ENCODE measurements at regions not wholly inside any gene's neighbourhood (a gene's known extent, or its start where the extent isn't known, plus 50 kb on each side); places are given as distances from the start of the nearest gene placed in this dataset.

DNA sequence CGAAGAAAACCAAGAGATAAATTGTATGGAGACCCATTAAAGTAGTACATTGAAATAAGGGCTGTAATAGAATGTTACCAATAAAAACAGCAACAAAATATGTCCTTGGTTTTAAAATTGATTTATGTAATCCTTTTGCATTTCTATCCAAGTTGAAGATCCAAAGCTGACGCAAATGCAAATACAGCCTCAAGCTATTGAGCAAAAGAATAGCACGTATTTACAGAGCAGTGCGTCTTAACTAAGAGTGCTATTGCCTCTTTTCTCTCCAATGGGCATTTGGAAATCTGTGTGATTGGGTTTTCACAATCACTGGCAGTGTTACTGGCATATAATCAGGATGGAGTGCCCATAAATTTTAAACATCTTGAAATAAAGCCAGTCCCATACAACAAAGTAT lies 417.4 kb downstream of the TLL1 start:
- TF ChIP-seq EGR1 (IDR thresholded peaks at IDR 0.05; ENCODE audit: low read depth in 2 of 2) (no peak), FOXA1 (IDR thresholded peaks at IDR 0.05) (no peak), HNF4A (conservative IDR thresholded peaks at IDR 0.05) (no peak), NR2F2 (IDR thresholded peaks at IDR 0.05) (no peak), FOXA2 (IDR thresholded peaks at IDR 0.05) (no peak), GABPA (IDR thresholded peaks at IDR 0.05 in 1 of 2, conservative IDR thresholded peaks at IDR 0.05 in 1 of 2) (no peak), TAF1 (conservative IDR thresholded peaks at IDR 0.05) (no peak), HNF4G (IDR thresholded peaks at IDR 0.05) (no peak), RXRA (IDR thresholded peaks at IDR 0.05) (no peak), SP1 (IDR thresholded peaks at IDR 0.05) (no peak), JUND (IDR thresholded peaks at IDR 0.05) (no peak), RAD21 (IDR thresholded peaks at IDR 0.05) (no peak)
- TF ChIP-seq, protein P1, sequence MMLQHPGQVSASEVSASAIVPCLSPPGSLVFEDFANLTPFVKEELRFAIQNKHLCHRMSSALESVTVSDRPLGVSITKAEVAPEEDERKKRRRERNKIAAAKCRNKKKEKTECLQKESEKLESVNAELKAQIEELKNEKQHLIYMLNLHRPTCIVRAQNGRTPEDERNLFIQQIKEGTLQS (IDR thresholded peaks at IDR 0.05): no peak
- TF ChIP-seq, protein P2, sequence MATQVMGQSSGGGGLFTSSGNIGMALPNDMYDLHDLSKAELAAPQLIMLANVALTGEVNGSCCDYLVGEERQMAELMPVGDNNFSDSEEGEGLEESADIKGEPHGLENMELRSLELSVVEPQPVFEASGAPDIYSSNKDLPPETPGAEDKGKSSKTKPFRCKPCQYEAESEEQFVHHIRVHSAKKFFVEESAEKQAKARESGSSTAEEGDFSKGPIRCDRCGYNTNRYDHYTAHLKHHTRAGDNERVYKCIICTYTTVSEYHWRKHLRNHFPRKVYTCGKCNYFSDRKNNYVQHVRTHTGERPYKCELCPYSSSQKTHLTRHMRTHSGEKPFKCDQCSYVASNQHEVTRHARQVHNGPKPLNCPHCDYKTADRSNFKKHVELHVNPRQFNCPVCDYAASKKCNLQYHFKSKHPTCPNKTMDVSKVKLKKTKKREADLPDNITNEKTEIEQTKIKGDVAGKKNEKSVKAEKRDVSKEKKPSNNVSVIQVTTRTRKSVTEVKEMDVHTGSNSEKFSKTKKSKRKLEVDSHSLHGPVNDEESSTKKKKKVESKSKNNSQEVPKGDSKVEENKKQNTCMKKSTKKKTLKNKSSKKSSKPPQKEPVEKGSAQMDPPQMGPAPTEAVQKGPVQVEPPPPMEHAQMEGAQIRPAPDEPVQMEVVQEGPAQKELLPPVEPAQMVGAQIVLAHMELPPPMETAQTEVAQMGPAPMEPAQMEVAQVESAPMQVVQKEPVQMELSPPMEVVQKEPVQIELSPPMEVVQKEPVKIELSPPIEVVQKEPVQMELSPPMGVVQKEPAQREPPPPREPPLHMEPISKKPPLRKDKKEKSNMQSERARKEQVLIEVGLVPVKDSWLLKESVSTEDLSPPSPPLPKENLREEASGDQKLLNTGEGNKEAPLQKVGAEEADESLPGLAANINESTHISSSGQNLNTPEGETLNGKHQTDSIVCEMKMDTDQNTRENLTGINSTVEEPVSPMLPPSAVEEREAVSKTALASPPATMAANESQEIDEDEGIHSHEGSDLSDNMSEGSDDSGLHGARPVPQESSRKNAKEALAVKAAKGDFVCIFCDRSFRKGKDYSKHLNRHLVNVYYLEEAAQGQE (IDR thresholded peaks at IDR 0.05): no peak
- TF ChIP-seq, protein P3, sequence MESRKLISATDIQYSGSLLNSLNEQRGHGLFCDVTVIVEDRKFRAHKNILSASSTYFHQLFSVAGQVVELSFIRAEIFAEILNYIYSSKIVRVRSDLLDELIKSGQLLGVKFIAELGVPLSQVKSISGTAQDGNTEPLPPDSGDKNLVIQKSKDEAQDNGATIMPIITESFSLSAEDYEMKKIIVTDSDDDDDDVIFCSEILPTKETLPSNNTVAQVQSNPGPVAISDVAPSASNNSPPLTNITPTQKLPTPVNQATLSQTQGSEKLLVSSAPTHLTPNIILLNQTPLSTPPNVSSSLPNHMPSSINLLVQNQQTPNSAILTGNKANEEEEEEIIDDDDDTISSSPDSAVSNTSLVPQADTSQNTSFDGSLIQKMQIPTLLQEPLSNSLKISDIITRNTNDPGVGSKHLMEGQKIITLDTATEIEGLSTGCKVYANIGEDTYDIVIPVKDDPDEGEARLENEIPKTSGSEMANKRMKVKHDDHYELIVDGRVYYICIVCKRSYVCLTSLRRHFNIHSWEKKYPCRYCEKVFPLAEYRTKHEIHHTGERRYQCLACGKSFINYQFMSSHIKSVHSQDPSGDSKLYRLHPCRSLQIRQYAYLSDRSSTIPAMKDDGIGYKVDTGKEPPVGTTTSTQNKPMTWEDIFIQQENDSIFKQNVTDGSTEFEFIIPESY (IDR thresholded peaks at IDR 0.05): no peak
- TF ChIP-seq, protein P4, sequence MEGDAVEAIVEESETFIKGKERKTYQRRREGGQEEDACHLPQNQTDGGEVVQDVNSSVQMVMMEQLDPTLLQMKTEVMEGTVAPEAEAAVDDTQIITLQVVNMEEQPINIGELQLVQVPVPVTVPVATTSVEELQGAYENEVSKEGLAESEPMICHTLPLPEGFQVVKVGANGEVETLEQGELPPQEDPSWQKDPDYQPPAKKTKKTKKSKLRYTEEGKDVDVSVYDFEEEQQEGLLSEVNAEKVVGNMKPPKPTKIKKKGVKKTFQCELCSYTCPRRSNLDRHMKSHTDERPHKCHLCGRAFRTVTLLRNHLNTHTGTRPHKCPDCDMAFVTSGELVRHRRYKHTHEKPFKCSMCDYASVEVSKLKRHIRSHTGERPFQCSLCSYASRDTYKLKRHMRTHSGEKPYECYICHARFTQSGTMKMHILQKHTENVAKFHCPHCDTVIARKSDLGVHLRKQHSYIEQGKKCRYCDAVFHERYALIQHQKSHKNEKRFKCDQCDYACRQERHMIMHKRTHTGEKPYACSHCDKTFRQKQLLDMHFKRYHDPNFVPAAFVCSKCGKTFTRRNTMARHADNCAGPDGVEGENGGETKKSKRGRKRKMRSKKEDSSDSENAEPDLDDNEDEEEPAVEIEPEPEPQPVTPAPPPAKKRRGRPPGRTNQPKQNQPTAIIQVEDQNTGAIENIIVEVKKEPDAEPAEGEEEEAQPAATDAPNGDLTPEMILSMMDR (IDR thresholded peaks at IDR 0.05; ENCODE audit: low read depth, low read length, missing input control): no peak
- Histone ChIP-seq H3K9ac (ENCODE audit: low read depth in 1 of 2, low read length in 2 of 2) (no peak overlapping the region), H3K36me3 (ENCODE audit: control insufficient read depth in 4 of 4, insufficient read depth in 3 of 4, low read depth in 1 of 4, low read length in 3 of 4) (no peaks in the 10 kb centered on the region), H3K9me3 (ENCODE audit: control insufficient read depth in 4 of 4, low read length in 3 of 4) (no peaks in the 10 kb centered on the region), H3K4me1 (ENCODE audit: control insufficient read depth in 4 of 4, insufficient read depth in 4 of 4, low read length in 3 of 4) (no peaks in the 10 kb centered on the region), H3K4me3 (ENCODE audit: low read depth in 1 of 3, low read length in 3 of 3) (no peak overlapping the region), H3K27me3 (ENCODE audit: control insufficient read depth in 4 of 4, insufficient read depth in 4 of 4, low read length in 3 of 4) (no peaks in the 10 kb centered on the region), H3K27ac (ENCODE audit: low read depth in 1 of 2, low read length in 2 of 2) (no peak overlapping the region)
- 58% methylated on average over 4 of the region's 4 CpGs for WGBS
- no peak for DNase-seq (ENCODE audit: low spot score)

DNA sequence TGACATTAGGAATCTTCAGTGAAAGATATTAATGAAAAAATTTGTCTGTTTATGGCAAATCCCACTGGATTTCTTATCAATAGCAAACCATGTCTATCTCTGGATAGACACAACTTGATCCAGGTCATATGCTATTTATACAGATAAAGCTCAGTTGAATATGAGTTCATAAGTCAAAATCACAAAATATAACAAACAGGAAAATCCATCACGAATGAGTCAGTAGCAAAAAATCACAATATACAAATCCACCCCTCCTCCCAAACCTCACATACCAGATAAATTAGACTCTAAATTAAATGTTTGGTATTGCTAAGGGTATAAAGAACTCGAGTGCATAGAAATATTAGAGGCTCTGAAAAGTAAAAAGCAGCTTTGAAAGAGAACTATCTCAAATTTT lies 420.5 kb downstream of the TLL1 start:
- Histone ChIP-seq H3K4me3 (ENCODE audit: low read depth in 1 of 3, low read length in 3 of 3) (no peak overlapping the region), H3K27ac (ENCODE audit: low read depth in 1 of 2, low read length in 2 of 2) (no peak overlapping the region), H3K27me3 (ENCODE audit: control insufficient read depth in 4 of 4, insufficient read depth in 4 of 4, low read length in 3 of 4) (no peaks in the 10 kb centered on the region), H3K36me3 (ENCODE audit: control insufficient read depth in 4 of 4, insufficient read depth in 3 of 4, low read depth in 1 of 4, low read length in 3 of 4) (no peaks in the 10 kb centered on the region), H3K9ac (ENCODE audit: low read depth in 1 of 2, low read length in 2 of 2) (no peak overlapping the region), H3K4me1 (ENCODE audit: control insufficient read depth in 4 of 4, insufficient read depth in 4 of 4, low read length in 3 of 4) (no peaks in the 10 kb centered on the region), H3K9me3 (ENCODE audit: control insufficient read depth in 4 of 4, low read length in 3 of 4) (no peaks in the 10 kb centered on the region)
- no peak for DNase-seq (ENCODE audit: low spot score)
- 30% methylated on average over 2 of the region's 2 CpGs for WGBS
- TF ChIP-seq, protein P2 (IDR thresholded peaks at IDR 0.05): no peak
- TF ChIP-seq, protein P4 (IDR thresholded peaks at IDR 0.05; ENCODE audit: low read depth, low read length, missing input control): no peak
- TF ChIP-seq FOXA1 (IDR thresholded peaks at IDR 0.05) (no peak), FOXA2 (IDR thresholded peaks at IDR 0.05) (no peak), TAF1 (conservative IDR thresholded peaks at IDR 0.05) (no peak), HNF4G (IDR thresholded peaks at IDR 0.05) (no peak)
- TF ChIP-seq, protein P5, sequence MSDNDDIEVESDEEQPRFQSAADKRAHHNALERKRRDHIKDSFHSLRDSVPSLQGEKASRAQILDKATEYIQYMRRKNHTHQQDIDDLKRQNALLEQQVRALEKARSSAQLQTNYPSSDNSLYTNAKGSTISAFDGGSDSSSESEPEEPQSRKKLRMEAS (IDR thresholded peaks at IDR 0.05): no peak
- TF ChIP-seq, protein P1 (IDR thresholded peaks at IDR 0.05): no peak

Measured in liver (tissue), 8 donors.